ENCODE measurements at regions not wholly inside any gene's neighbourhood (a gene's known extent, or its start where the extent isn't known, plus 50 kb on each side); places are given as distances from the start of the nearest gene placed in this dataset.

GRCh38 chr6:164404812-164405488 lies 904.5 kb downstream of the C6orf118 start:
- TF ChIP-seq CTCF (IDR thresholded peaks at IDR 0.05) (no peak), EP300 (IDR thresholded peaks at IDR 0.05; ENCODE audit: low read depth) (no peak)
